Mucosa of gallbladder (tissue), 1 donor: ENCODE measurements at regions not wholly inside any gene's neighbourhood (a gene's known extent, or its start where the extent isn't known, plus 50 kb on each side); places are given as distances from the start of the nearest gene placed in this dataset.
A peak's percentile ranks its signal among the peaks of the same experiment; 100 is the strongest.
"Not testable (repeated sequence)": the region's sequence is repeated elsewhere in the genome, so short reads cannot be mapped to it uniquely, and the experiment has no call there.

ENCODE experiments used
- DNase-seq: peaks from one replicate; pipeline ENCODE4 v3.0.0-alpha.2; 2020; ENCODE audit warnings: low spot score
- donor health status: DM: no; HTN: no; CAD: no.

GRCh38 chr15:44849701-44850403 lies 106.6 kb upstream of the TERB2 start:
- DNase-seq, result not testable (repeated sequence)

GRCh38 chr15:44853304-44853950 lies 103.1 kb upstream of the TERB2 start:
- peak; percentile 72 for DNase-seq

DNA sequence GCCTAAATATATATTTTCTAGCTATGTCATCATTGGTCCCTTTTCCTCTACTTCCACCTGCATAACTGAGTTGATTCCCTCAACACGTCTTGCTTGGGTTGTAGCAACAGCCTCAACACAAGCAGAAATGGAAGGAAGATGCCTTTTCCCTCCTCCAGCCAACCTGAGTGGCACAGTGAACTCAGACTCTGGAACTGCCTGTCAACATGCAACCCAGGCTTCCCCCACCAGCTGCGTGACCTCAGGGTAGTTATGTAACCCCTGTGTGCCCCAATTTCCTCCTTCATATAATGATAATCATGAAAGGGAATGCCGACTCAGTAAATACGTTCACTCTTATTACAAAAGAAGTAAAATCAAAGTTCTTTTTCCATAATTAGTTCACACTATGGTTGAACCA lies 101.8 kb upstream of the TERB2 start:
- DNase-seq, result not testable (repeated sequence)

GRCh38 chr15:44856284-44856683 lies 100.2 kb upstream of the TERB2 start:
- DNase-seq, result not testable (repeated sequence)

DNA sequence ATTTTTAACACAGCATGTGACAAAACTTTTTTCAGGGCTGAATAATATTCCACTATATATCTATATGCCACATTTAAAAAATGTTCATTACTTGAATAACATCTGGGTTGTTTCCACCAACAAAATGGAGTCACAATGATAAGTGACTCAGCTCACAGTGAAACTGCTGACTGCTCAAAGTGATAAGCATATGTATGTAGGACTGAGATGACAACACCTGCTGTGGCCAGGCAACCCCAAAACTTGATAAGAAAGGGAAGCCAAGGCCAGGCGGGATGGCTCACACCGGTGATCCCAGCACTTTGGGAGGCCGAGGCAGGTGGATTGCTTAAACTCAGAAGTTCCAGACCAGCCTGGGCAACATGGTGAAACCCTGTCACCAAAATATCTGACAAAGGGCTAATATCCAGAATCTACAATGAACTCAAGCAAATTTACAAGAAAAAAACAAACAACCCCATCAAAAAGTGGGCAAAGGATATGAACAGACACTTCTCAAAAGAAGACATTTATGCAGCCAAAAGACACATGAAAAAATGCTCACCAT lies 99.2 kb upstream of the TERB2 start:
- DNase-seq, result not testable (repeated sequence)

DNA sequence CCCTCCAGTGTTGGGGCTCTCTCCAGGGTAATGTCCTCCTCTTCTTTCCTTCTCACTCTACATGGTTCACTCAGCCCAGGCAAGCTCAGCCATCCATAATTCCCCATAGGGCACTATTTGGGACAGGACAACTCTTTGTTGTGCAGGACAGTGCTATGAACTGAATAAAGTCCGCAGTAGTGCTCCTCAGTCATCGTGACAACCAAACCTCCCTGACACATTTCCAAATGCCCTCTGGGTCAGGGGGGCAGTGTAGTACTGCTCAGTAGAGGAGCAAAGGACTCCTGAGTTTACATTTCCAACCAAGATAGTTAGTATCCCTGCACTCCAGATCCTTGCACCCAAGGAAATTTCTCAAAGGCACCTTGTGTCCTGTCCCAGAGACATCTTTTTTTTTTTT lies 97.4 kb upstream of the TERB2 start:
- DNase-seq, result not testable (repeated sequence)

DNA sequence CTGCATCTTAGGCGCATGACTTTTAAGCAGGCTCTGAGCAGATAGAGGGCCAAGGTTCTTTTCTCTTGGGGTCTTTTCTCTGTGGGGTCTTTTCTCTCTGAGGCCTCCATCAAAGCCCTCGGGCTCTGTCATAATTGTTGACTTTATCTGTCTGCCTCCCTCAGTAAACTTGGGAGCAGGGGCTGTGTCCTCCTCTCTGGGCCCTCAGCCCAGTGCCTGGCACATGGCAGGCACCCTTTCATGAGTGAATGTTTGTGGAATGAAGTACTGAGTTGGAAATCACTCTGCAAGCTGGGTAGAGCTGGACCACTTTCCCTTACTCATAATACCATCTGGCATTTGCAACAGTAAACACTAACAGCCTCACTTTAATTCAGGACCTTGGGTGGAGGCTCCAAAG lies 96.3 kb upstream of the TERB2 start:
- not testable (repeated sequence) for DNase-seq

GRCh38 chr15:44861439-44861910 lies 95.0 kb upstream of the TERB2 start:
- DNase-seq, result no peak

GRCh38 chr15:44861917-44862316 lies 94.6 kb upstream of the TERB2 start:
- DNase-seq, result no peak

DNA sequence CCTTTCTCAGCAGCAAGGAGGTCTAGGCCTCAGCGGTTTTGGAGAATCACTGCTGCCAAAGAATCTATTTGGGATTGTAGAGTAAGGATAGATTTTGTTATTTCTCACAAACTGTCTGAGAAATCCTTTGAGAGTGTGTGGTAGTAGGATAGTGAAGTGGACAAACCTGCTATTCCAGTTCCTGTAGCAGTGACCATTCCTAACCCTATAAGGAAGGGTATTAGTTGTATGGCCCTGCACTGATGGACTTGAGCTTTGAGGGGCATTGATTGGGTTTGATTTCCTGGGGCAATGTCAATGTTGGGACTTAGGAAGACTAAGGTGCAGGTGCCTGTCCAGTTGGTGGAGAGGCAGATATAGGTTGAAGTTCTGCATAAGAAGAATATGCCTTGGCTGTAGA lies 93.6 kb upstream of the TERB2 start:
- DNase-seq, result not testable (repeated sequence)

- not testable (repeated sequence) for DNase-seq
These were observed 88.4 kb upstream of the TERB2 start for GRCh38 chr15:44868100-44868499.

DNA sequence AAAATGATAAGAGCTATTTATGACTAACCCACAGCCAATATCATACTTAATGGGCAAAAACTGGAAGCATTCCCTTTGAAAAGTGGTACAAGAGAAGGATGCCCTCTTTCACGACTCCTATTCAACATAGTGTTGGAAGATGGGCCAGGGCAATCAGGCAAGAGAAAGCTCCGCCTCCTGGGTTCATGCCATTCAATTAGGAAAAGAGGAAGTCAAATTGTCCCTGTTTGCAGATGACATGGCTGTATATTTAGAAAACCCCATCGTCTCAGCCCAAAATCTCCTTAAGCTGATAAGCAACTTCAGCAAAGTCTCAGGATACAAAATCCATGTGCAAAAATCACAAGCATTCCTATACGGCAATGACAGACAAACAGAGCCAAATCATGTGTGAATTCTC lies 86.4 kb upstream of the TERB2 start:
- DNase-seq, result not testable (repeated sequence)

DNA sequence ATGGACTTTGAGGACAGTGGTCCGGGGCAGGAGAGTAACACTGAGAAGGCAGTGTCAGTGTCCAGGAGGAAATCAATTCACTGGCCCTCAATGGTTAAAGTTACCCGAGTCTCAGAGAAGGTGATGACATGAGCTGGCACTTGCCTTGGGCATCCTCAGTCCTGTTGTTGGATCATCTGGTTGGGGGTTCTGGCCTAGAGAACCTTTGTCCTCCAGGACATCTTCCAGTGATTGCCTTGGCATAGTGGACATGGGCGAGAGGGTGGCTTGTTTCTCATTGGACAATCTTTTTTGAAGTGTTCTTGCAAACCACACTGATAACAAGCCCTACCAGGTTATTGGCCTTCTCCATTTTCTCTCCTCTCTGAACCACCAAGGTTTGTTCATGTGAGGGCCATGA lies 83.4 kb upstream of the TERB2 start:
- DNase-seq, result no peak

- no peak for DNase-seq
These were observed 77.4 kb upstream of the TERB2 start for GRCh38 chr15:44879066-44879465.

DNA sequence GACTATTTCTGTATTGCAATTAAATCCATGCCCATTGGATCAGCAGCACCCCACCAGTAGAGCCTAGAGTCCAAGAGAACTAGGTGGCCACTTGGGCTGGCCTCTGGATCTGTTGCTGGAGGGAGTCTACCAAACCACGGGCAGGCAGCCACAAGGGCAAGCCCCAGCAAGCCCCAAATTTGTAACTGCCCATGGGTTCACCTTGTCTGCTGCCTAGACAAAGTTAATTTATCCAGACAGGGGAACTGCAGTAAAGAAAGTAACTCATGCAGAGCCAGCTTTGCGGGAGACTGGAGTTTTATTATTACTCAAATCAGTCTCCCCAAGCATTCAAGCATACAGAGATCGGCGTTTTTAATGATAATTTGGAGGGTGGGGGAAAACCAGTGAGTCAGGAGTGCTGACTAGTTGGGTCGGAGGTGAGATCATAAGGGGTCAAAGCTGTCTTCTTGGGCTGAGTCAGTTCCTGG lies 74.0 kb upstream of the TERB2 start:
- no peak for DNase-seq

- DNase-seq, result no peak
These were observed 73.1 kb upstream of the TERB2 start for GRCh38 chr15:44883199-44883877.

GRCh38 chr15:44898890-44899651 lies 57.4 kb upstream of the TERB2 start:
- not testable (repeated sequence) for DNase-seq

GRCh38 chr15:44899775-44900174 lies 56.7 kb upstream of the TERB2 start:
- not testable (repeated sequence) for DNase-seq

- not testable (repeated sequence) for DNase-seq
These were observed 55.7 kb upstream of the TERB2 start for GRCh38 chr15:44900796-44901195.

GRCh38 chr15:44903281-44903680 lies 53.2 kb upstream of the TERB2 start:
- DNase-seq, result not testable (repeated sequence)

DNA sequence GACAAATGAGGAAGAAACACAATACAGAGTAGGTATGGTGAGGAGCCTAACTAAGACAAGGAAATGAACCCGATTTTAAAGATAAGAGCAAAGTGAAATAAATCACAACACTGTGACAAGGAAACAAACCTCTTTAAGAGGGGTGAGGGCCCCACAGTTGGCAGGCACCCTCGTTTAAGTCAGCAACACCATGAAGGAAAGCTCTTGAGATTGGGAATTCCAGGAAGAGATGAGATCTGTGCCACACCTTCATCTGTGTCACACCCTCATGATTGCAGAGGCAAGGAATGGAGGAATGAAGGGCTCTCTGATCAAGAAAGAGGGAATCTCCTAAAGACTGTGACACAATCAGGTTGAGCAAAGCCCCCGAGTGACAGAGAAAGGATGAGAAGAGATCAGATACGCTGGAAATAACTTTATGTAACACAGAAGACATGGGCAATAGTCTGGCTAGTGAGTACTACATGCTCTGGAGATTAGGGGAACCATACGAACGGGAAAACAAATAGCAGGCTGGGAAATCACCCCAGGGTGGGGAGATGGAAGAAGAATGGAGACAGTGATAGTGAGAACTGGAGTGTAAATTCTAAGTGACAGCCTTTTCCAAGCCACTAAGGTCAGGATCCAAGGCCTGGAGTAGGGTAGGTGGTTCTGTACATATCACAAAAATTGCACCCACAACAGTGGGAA lies 51.7 kb upstream of the TERB2 start:
- DNase-seq, result not testable (repeated sequence)
